Ecto neural progenitor cell (in vitro differentiated cells): ENCODE measurements at regions not wholly inside any gene's neighbourhood (a gene's known extent, or its start where the extent isn't known, plus 50 kb on each side); places are given as distances from the start of the nearest gene placed in this dataset.
"Not testable (repeated sequence)": the region's sequence is repeated elsewhere in the genome, so short reads cannot be mapped to it uniquely, and the experiment has no call there.

Experiments used
- DNase-seq: peaks from one replicate; pipeline ENCODE4 v3.0.0-alpha.2; 2018; ENCODE audit warnings: low spot score

GRCh38 chr20:5492937-5493336 is 117.9 kb downstream of the GPCPD1 start:
- DNase-seq: no peak

- DNase-seq: no peak
Measured at GRCh38 chr20:5491455-5491854, 119.4 kb downstream of the GPCPD1 start.

GRCh38 chr20:5489601-5490000 is 121.2 kb downstream of the GPCPD1 start:
- no peak for DNase-seq

GRCh38 chr20:5488823-5489222 is 122.0 kb downstream of the GPCPD1 start:
- no peak for DNase-seq

- no peak for DNase-seq
Measured at GRCh38 chr20:5486377-5487054, 124.3 kb downstream of the GPCPD1 start.

- DNase-seq: no peak
Measured at GRCh38 chr20:5484926-5485325, 125.9 kb downstream of the GPCPD1 start.

GRCh38 chr20:5484346-5484745 is 126.5 kb downstream of the GPCPD1 start:
- DNase-seq: no peak

GRCh38 chr20:5482791-5483190 is 128.0 kb downstream of the GPCPD1 start:
- DNase-seq: no peak

GRCh38 chr20:5481872-5482271 is 128.9 kb downstream of the GPCPD1 start:
- no peak for DNase-seq

- no peak for DNase-seq
Measured at GRCh38 chr20:5480824-5481600, 129.8 kb downstream of the GPCPD1 start.

GRCh38 chr20:5474646-5475550 is 135.9 kb downstream of the GPCPD1 start:
- DNase-seq: no peak

- DNase-seq: not testable (repeated sequence)
Measured at GRCh38 chr20:5471866-5472265, 138.9 kb downstream of the GPCPD1 start.

GRCh38 chr20:5471368-5471767 is 139.4 kb downstream of the GPCPD1 start:
- DNase-seq: no peak

- DNase-seq: no peak
Measured at GRCh38 chr20:5470943-5471342, 139.9 kb downstream of the GPCPD1 start.

GRCh38 chr20:5470458-5470857 is 140.3 kb downstream of the GPCPD1 start:
- DNase-seq: no peak

- DNase-seq: no peak
Measured at GRCh38 chr20:5469111-5469510, 141.7 kb downstream of the GPCPD1 start.

GRCh38 chr20:5467086-5467485 is 143.7 kb downstream of the GPCPD1 start:
- no peak for DNase-seq

GRCh38 chr20:5465604-5465927 is 145.2 kb downstream of the GPCPD1 start:
- DNase-seq: no peak

GRCh38 chr20:5464901-5465603 is 145.8 kb downstream of the GPCPD1 start:
- no peak for DNase-seq

- no peak for DNase-seq
Measured at GRCh38 chr20:5463007-5463686, 146.4 kb upstream of the PROKR2 start.

- DNase-seq: not testable (repeated sequence)
Measured at GRCh38 chr20:5453745-5454144, 137.0 kb upstream of the PROKR2 start.
